Fibroblast of gingiva (primary cell): ENCODE measurements at regions not wholly inside any gene's neighbourhood (a gene's known extent, or its start where the extent isn't known, plus 50 kb on each side); places are given as distances from the start of the nearest gene placed in this dataset.
A peak's percentile ranks its signal among the peaks of the same experiment; 100 is the strongest.

Source experiments
- DNase-seq: peaks from one replicate; pipeline ENCODE4 v3.0.0-alpha.2; 2011; ENCODE audit warnings: low read depth

DNA sequence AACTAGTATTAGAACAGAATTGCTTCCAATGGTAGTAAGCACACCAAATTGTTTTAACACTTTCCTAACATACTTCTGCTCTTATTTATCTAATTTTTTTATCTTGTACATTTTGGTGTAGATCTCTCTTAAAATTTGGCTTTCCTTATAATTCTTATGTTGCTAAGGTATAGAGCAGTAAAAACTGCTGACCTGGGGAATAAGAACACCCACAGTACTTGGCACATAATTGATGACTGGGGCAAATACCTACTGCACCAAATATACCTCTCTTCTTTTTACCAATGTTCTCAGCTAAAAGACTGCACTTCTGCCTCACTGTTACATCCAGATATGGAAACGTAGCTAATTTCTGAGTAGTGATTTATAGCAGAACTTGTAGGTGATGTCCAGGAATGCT is 642.2 kb downstream of the LIG4 start:
- DNase-seq = no peak

DNA sequence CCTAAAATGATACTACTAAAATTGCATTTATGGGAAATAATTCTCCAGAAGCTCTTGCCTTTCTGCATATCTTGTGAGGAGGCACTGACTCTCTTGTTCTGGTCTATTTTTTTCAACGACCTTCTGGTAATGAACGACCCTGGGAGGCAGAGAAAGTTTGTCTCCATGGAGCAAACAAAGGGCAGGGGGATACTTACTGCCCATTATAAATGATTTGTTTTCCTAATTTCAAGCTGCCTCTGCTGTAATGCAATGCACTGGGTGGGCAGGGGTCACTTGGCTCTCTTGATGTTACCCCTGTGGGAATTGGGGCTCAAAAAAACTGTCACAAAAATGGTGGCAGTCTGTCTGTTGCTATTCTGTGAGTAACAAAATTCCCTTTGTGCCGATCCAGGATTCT is 643.2 kb downstream of the LIG4 start:
- no peak for DNase-seq

GRCh38 chr13:107568181-107568580 is 647.2 kb downstream of the LIG4 start:
- DNase-seq = no peak

DNA sequence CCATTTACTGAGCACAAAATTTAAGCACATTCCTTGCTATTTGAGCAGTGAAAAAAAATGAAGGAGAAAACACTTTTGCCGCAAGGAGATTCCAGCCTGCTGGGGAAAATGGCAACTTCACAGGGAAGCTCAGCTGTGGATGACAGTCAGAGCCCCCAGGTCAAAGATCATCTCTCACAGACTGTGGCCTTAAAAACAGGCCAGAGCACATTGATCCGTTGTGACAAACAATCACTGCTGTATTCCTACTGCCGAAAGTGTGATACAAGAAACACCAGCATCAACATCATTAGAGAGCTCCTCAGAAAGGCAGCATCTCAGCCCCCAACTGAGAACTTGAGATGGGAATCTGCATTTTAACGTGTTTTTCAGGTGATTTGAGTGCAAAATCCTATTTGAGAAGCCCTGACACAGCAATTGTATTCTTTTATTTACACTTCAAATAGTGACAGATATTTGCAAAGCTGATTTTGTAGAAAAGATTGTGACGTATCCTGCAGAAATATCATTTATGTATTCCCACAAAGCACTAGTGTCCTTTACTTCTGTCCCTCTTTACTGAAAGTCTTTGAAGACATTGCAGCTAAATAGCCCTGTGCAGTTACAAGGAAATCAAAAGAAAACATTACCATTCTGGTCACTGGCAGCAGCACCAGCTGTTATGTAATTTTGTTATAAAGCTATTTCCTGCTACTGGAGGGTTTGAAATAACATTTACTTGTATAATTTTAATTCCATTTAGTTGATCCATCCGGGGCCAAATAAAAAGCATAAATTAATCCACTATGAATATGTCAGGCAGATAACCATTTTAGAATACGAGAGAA is 652.0 kb downstream of the LIG4 start:
- peak; percentile 19 for DNase-seq

DNA sequence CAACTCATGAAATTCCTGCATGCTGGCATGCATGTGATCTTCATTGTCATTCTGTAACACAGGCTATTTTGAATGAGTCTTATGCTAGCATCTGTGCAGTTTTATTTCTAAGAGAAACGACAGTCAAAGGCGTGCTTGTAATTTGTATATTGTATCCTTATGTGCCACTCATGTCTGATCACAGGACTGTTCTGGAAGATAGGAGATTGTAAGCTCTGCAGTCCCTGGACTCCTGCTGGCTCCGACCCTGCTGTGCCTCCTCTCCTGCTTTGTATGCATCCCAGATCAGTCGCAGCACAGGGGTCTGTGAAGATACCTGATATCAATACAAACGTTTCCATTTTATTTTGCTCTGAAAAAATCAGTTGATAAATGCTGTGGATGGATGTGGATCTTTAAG is 653.1 kb downstream of the LIG4 start:
- DNase-seq = no peak

DNA sequence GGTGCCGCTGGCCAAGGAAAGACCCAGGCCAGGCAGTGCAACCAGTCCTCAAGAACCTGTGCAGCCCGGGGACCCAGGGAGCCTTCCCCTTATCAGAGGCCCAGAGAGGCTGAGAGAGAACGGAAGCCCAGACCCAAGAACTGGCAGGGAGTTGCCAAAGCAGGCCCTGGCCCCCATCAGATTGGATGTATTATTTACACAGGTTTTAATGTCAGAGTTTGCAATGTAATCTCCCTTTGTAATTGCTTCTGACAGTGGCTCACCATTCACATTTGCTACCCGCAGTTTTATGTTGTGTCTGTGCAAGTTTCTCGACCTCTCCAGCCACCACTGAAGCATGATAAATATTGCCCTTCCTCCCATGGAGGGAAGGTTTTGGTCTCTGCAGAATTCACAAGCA is 660.9 kb downstream of the LIG4 start:
- no peak for DNase-seq

- peak; percentile 7 for DNase-seq
These were observed 661.5 kb downstream of the LIG4 start for GRCh38 chr13:107553838-107554237.

- DNase-seq = no peak
These were observed 663.8 kb downstream of the LIG4 start for GRCh38 chr13:107551521-107551920.

GRCh38 chr13:107548338-107548737 is 667.0 kb downstream of the LIG4 start:
- DNase-seq = no peak

GRCh38 chr13:107545946-107546502 is 669.3 kb downstream of the LIG4 start:
- DNase-seq = no peak

DNA sequence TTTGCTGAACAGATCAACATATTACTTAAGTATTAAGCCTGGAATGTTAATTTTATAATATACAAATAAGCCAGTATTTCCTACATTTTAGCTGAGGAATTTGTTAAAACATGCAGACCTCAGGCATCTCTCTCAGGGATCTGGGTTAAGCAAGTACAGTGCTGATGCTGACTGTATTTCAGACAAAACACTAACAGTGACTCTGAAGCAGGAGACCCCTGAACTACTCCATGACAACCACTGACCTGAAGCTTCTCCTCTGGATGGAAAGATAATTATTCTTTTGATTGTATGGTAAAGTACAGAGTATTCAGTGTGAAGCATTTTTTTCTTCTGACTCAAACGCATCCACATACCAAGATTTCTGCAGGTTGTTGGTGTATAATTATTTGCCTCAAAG is 680.8 kb downstream of the LIG4 start:
- no peak for DNase-seq

DNA sequence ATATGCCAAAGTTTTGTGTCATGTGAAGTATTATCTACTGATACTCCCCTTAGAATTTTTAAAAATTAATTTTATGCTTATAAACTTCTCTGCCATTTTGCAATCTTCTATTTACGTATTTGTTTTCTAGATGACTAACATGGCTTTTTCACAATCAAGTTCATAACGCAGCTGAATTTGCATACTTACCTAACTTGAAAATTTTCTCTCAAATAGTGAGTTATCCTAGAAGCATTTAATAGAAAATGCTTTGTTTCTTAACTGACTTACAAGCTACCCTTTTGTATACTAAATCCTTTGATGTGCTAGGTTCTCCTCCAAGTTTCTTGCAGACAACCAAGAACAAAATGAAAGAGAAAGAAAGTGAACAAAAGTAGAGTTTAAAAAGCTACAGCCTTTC is 683.5 kb downstream of the LIG4 start:
- DNase-seq = peak; percentile 9

DNA sequence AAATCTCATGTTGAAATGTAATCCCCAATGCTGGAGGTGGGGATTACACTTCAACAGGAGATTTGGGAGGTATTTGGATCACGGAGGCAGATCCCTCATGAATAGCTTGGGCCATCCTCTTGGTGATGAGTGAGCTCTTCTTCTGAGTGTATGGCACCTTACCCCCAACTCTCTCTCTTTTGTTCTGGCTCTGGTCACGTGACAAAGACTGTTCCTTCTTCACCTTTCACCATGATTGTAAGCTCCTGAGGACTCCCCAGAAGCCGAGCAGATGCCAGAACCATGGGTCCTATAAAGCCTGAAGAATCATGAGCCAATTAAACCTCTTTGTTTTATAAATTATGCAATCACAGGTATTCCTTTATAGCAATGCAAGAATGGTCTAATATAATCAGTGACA is 684.2 kb downstream of the LIG4 start:
- DNase-seq = no peak

DNA sequence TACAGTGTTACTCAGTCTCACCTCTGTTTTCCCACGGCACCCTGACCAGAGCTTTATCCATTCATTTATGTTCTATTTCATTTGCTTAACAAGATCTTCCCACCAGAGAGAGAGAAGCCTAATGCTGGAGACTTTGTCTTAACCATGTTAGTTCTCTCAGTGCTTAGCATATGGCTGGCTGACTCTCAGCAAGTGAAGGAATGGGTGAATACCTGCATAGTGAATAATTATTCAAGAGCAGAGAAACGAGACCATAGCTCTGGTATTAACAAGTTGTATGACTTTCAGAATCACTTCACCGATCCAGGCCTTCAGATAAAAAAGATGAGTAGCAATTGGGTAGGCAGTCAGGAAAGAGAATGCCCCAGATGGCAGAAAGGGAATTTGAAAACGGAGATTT is 686.3 kb downstream of the LIG4 start:
- no peak for DNase-seq

- no peak for DNase-seq
These were observed 696.6 kb downstream of the LIG4 start for GRCh38 chr13:107518780-107519179.

DNA sequence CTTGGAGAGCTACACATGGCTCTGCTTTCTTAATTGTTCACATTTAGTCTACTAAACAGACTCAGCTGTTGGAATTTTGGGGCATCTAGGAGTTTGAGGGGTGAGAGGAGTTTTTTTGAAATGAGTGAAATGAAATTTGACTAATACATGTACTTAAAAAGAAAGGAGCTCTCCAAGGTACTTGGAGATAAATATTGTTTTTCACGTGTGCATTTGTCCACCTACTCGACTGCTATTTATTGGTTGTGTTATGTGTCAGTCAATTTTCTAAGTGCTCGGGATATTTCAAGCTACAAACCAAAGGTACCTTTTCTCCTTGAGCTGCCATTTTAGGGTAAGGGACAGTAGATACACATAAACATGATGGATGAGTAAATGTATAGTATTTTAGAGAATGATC is 697.0 kb downstream of the LIG4 start:
- DNase-seq = peak; percentile 5

GRCh38 chr13:107516517-107516916 is 698.8 kb downstream of the LIG4 start:
- DNase-seq = peak; percentile 46

DNA sequence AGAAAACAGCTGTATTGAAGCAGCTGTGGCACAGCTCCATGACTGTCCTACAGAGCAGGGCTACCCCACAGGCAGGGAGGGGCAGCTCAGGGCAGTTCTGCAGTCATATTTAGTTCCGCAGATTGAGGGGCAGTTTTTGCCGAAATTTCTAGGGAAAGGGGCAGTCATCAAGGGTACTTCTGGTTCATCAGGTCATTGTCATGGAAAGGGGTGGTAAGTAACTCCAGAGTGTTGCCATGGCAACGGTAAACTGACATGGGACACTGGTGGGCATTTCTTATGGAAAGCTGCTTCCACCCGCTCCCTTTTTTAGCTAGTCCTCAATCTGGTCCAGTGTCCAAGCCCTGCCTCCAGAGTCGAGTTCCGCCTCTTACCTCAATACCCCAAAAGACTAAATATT is 702.8 kb downstream of the LIG4 start:
- no peak for DNase-seq

- no peak for DNase-seq
These were observed 717.7 kb downstream of the LIG4 start for GRCh38 chr13:107497661-107498060.

GRCh38 chr13:107493266-107493665 is 722.1 kb downstream of the LIG4 start:
- DNase-seq = no peak

- no peak for DNase-seq
These were observed 732.6 kb downstream of the LIG4 start for GRCh38 chr13:107482688-107483087.

GRCh38 chr13:107480130-107480529 is 735.2 kb downstream of the LIG4 start:
- DNase-seq = no peak

DNA sequence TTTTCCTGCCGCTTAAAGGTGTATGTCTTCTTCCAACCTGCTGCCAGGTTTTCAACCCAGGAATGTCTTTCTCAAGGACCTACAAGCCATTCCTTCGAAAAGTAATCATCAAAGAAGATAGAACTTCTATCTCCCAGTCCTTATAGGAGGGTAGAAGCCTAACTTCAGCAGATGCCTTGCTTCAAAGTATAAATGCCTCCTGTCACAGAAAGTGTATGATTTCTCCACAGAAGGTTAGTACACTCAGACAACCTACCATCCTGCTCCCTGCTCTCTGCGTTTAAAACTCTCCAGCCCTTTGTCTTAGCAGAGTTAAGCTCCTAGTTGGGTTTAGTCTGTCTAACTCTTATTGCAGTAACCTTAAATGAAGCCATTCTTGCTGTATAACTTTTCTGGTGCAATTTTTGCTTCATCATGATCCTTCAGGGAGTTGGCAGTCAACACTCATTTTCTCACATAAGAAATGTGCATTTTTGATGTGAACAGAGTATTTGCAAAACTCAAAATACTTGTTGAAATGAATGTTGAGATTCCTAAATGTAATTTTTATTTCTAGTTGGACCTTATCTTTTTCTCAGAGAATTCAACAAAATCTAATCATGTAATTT is 737.5 kb downstream of the LIG4 start:
- no peak for DNase-seq
